ENCODE measurements at regions not wholly inside any gene's neighbourhood (a gene's known extent, or its start where the extent isn't known, plus 50 kb on each side); places are given as distances from the start of the nearest gene placed in this dataset.
"Not testable (repeated sequence)": the region's sequence is repeated elsewhere in the genome, so short reads cannot be mapped to it uniquely, and the experiment has no call there.

DNA sequence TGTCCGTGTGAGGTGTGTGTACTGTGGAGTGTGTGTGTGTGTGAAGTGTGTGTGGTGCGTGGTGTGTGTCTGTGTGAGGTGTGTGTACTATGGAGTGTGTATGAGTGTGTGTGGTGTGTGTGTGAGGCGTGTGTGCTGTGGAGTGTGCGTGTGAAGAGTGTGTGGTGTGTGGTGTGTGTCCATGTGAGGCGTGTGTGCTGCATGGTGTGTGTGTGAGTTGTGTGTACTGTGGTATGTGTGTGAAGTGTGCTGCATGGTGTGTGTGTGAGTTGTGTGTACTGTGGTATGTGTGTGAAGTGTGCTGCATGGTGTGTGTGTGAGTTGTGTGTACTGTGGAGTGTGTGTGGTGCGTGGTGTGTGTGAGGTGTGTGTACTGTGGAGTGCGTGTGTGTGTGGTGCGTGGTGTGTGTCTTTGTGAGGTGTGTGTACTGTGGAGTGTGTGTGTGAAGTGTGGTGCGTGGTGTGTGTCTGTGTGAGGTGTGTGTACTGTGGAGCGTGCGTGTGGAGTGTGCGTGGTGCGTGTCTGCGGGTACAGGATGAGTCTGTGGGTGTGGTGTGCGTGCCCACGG, 82.4 kb upstream of the PRR5 start:
- H3K9ac ChIP-seq (ENCODE audit: low read length); H3K9me3 ChIP-seq (ENCODE audit: control insufficient read depth, low read length); H3K4me1 ChIP-seq (ENCODE audit: control insufficient read depth, insufficient read depth, low read length); H3K4me3 ChIP-seq (ENCODE audit: low read length); H3K36me3 ChIP-seq (ENCODE audit: control insufficient read depth, insufficient read depth, low read length, severe bottlenecking); DNase-seq (ENCODE audit: low read depth): not testable (repeated sequence)
- H3K27me3 ChIP-seq (replicated peaks; ENCODE audit: control insufficient read depth, insufficient read depth, low read length): peaks cover 22% of the 10 kb centered on the region

DNA sequence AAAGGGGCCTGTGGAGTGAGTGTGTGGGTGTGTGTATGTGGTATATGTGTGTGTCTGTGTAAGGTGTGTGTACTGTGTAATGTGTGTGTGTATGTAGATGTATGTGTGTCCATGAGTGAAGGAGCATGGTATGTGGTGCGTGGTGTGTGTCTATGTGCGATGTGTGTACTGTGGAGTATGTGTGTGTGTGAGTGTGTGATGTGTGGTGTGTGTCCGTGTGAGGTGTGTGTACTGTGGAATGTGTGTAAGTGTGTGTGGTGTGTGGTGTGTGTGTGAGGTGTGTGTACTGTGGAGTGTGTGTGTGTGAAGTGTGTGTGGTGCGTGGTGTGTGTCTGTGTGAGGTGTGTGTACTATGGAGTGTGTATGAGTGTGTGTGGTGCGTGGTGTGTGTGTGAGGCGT, 83.1 kb upstream of the PRR5 start:
- H3K4me3 ChIP-seq (ENCODE audit: low read length); H3K9ac ChIP-seq (ENCODE audit: low read length); DNase-seq (ENCODE audit: low read depth); H3K36me3 ChIP-seq (ENCODE audit: control insufficient read depth, insufficient read depth, low read length, severe bottlenecking); H3K4me1 ChIP-seq (ENCODE audit: control insufficient read depth, insufficient read depth, low read length): not testable (repeated sequence)
- H3K27me3 ChIP-seq (replicated peaks; ENCODE audit: control insufficient read depth, insufficient read depth, low read length): peaks cover 22% of the 10 kb centered on the region
- H3K9me3 ChIP-seq (ENCODE audit: control insufficient read depth, low read length): peaks cover 13% of the 10 kb centered on the region

DNA sequence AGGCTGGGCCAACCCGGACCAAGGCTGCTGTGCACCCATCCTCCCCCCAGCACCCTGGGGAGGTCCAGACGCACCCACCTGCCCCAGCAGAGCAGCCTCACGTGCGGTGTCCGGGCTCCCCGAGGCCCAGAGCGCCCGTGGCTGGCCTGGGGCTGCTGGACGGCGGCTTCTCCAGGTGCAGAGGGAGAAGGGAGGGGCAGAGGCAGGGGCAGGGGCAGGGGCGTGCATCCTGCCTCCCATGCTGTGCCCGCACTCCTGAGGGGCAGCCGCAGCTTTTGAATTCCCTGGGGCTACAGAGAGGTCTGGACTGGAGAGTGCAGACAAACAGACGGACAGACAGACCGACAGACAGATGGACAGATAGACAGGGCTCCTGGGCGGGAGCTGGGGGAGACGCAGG, 83.6 kb upstream of the PRR5 start:
- no peak overlapping the region for H3K9ac ChIP-seq (ENCODE audit: low read length)
- peaks cover 22% of the 10 kb centered on the region for H3K27me3 ChIP-seq (replicated peaks; ENCODE audit: control insufficient read depth, insufficient read depth, low read length)
- H3K4me1 ChIP-seq (ENCODE audit: control insufficient read depth, insufficient read depth, low read length): no peaks in the 10 kb centered on the region
- no peaks in the 10 kb centered on the region for H3K36me3 ChIP-seq (ENCODE audit: control insufficient read depth, insufficient read depth, low read length, severe bottlenecking)
- H3K4me3 ChIP-seq (ENCODE audit: low read length): no peak overlapping the region
- no peak for DNase-seq (ENCODE audit: low read depth)
- H3K9me3 ChIP-seq (ENCODE audit: control insufficient read depth, low read length): peaks cover 17% of the 10 kb centered on the region

DNA sequence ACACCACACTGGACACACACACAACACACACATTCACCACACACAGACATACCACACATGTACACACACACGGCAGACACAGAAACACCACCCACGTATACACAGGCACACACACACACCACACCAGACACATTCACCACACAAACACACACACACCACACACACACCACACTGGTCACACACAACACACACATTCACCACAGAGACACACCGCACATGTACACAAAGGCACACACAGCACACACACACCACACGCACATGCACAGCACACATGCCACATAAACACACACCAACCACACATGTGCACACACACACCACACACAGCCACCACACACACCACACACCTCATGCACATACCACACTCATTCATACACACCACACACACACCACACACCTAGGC, 84.2 kb upstream of the PRR5 start:
- Histone ChIP-seq H3K27me3 (replicated peaks; ENCODE audit: control insufficient read depth, insufficient read depth, low read length) (peaks cover 22% of the 10 kb centered on the region), H3K4me3 (ENCODE audit: low read length) (no peak overlapping the region), H3K4me1 (ENCODE audit: control insufficient read depth, insufficient read depth, low read length) (no peaks in the 10 kb centered on the region), H3K36me3 (ENCODE audit: control insufficient read depth, insufficient read depth, low read length, severe bottlenecking) (no peaks in the 10 kb centered on the region), H3K9me3 (ENCODE audit: control insufficient read depth, low read length) (peaks cover 23% of the 10 kb centered on the region), H3K9ac (ENCODE audit: low read length) (no peak overlapping the region)
- no peak for DNase-seq (ENCODE audit: low read depth)

DNA sequence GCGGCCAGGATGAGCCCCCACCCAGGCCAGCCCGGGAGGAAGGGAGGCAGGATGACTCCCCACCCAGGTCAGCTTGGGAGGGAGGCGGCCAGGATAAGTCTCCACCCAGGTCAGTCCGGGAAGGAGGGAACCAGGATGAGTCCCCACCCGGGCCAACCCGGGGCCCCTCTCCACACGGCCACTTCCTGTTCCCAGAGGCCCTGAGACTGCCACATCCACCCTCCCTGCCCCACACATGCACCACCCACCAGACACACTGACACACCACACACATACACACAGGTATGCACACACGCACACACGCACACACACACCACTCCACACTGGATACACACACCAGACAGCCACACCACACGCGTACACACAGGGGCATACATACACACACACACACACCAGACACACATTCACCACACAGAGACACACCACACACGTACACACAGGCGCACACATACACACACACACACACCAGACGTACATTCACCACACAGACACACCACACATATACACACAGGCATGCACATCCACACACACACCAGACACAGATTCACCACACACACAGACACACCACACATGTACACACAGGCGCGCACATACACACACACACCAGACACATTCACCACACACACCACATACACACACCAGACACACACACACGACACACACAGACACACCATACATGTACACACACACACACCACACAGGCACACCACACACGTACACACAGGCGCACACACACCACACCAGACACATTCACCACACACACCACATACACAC, 84.9 kb upstream of the PRR5 start:
- H3K9me3 ChIP-seq (ENCODE audit: control insufficient read depth, low read length): peaks cover 30% of the 10 kb centered on the region
- H3K27me3 ChIP-seq (replicated peaks; ENCODE audit: control insufficient read depth, insufficient read depth, low read length): peaks cover 22% of the 10 kb centered on the region
- H3K4me3 ChIP-seq (ENCODE audit: low read length): no peak overlapping the region
- no peak overlapping the region for H3K9ac ChIP-seq (ENCODE audit: low read length)
- H3K4me1 ChIP-seq (ENCODE audit: control insufficient read depth, insufficient read depth, low read length): no peaks in the 10 kb centered on the region
- no peak for DNase-seq (ENCODE audit: low read depth)
- no peaks in the 10 kb centered on the region for H3K36me3 ChIP-seq (ENCODE audit: control insufficient read depth, insufficient read depth, low read length, severe bottlenecking)

DNA sequence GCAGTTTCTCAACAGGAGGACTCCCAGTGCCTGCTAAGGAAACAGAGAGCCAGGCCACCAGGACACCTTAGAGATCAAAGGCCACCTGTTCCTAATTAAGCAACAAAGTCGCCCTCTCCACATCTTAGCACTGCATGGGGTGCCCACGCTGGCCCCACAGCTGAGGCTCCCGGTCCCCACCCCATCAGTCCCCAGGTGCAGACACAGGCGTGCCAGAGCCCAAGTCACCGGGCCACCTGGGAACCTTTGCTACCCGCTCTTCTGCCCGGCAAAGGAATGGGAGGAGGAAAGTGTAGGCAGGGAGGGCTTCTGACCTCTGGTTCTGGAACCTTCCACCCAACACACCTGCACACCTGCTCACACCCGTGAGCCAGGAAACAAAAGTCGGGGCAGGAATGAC, 85.5 kb upstream of the PRR5 start:
- DNase-seq (ENCODE audit: low read depth): no peak
- Histone ChIP-seq H3K4me3 (ENCODE audit: low read length) (no peak overlapping the region), H3K27me3 (replicated peaks; ENCODE audit: control insufficient read depth, insufficient read depth, low read length) (peaks cover 22% of the 10 kb centered on the region), H3K9me3 (ENCODE audit: control insufficient read depth, low read length) (peaks cover 36% of the 10 kb centered on the region), H3K9ac (ENCODE audit: low read length) (no peak overlapping the region), H3K4me1 (ENCODE audit: control insufficient read depth, insufficient read depth, low read length) (no peaks in the 10 kb centered on the region), H3K36me3 (ENCODE audit: control insufficient read depth, insufficient read depth, low read length, severe bottlenecking) (no peaks in the 10 kb centered on the region)

DNA sequence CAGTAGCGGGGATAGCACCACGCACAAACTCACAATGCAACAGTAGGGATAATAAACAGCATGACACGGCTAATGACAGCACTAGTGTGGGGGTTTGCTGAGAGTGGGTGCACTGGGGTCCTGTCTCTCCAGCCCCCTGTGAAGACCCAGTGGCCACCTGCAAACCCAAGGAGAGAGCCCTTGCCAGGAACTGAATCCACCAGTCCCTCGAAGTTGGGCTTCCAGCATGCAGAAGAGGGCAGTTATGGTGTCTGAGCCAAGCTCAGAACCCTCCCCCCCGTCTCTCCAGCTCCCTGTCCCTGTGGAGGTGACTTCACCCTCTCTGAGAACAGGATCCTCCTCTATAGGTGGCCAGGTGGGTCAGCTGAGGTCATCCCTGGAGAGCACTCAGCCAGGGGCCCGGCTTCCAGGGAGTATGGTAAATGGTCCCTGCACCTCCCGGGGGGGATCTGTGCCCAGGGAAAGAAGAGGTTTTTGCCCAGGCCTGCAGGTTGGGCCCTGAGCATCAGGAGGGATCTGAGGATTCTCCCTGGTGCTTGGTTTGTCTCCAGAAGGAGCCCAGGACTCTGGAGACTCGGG, 86.3 kb upstream of the PRR5 start:
- H3K9me3 ChIP-seq (ENCODE audit: control insufficient read depth, low read length): peaks cover 44% of the 10 kb centered on the region
- H3K36me3 ChIP-seq (ENCODE audit: control insufficient read depth, insufficient read depth, low read length, severe bottlenecking): no peaks in the 10 kb centered on the region
- no peak for DNase-seq (ENCODE audit: low read depth)

DNA sequence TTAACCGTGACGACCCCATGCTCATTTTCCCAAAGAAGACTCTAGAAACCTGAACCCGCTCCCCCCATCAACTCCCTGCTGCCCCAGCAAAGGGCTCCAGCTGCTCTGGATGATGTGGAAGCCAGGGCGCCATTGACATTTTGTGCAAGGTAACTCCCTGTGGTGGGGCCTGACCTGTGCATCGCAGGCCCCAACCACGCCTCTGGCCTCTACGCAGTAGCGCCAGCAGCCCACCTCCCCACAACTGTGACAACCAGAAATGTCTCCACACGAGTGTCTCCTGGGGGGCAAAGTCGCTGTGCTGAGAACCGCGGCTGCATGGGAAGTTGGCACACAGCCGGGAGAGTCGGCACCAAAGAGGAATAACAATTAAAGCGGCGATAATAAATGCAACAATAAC, 86.9 kb upstream of the PRR5 start:
- no peak for DNase-seq (ENCODE audit: low read depth)
- no peaks in the 10 kb centered on the region for H3K36me3 ChIP-seq (ENCODE audit: control insufficient read depth, insufficient read depth, low read length, severe bottlenecking)
- peaks cover 16% of the 10 kb centered on the region for H3K27me3 ChIP-seq (replicated peaks; ENCODE audit: control insufficient read depth, insufficient read depth, low read length)
- no peak overlapping the region for H3K9ac ChIP-seq (ENCODE audit: low read length)
- H3K4me1 ChIP-seq (ENCODE audit: control insufficient read depth, insufficient read depth, low read length): no peaks in the 10 kb centered on the region
- H3K9me3 ChIP-seq (ENCODE audit: control insufficient read depth, low read length): peaks cover 48% of the 10 kb centered on the region
- no peak overlapping the region for H3K4me3 ChIP-seq (ENCODE audit: low read length)

More for the DNA sequence above, 86.3 kb upstream of the PRR5 start:
- Histone ChIP-seq H3K4me1 (ENCODE audit: control insufficient read depth, insufficient read depth, low read length) (no peaks in the 10 kb centered on the region), H3K27me3 (replicated peaks; ENCODE audit: control insufficient read depth, insufficient read depth, low read length) (peaks cover 20% of the 10 kb centered on the region), H3K4me3 (ENCODE audit: low read length) (no peak overlapping the region), H3K9ac (ENCODE audit: low read length) (no peak overlapping the region)

DNA sequence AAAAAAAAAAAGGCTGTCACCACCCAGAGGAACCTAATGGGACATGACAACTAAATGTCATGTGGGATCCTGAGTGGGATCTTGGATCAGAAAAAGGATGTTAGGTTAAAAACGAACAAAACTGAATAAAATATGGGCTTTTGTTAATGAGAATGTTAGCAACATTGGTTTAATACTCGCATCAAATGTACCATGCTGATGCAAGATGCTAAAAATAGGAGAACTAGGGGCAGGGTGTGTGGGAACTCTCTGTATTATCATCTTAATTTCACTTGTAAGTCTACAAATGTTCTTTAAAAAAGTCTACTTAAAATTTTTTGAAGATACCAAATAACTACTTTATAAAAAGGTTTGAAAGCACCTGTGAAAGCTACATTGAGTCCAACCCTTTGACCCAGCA, 88.8 kb upstream of the PRR5 start:
- Histone ChIP-seq H3K36me3 (ENCODE audit: control insufficient read depth, insufficient read depth, low read length, severe bottlenecking) (no peaks in the 10 kb centered on the region), H3K4me1 (ENCODE audit: control insufficient read depth, insufficient read depth, low read length) (no peaks in the 10 kb centered on the region), H3K9me3 (ENCODE audit: control insufficient read depth, low read length) (peaks cover 53% of the 10 kb centered on the region), H3K27me3 (replicated peaks; ENCODE audit: control insufficient read depth, insufficient read depth, low read length) (peaks cover 21% of the 10 kb centered on the region), H3K4me3 (ENCODE audit: low read length) (no peak overlapping the region), H3K9ac (ENCODE audit: low read length) (no peak overlapping the region)
- DNase-seq (ENCODE audit: low read depth): no peak

DNA sequence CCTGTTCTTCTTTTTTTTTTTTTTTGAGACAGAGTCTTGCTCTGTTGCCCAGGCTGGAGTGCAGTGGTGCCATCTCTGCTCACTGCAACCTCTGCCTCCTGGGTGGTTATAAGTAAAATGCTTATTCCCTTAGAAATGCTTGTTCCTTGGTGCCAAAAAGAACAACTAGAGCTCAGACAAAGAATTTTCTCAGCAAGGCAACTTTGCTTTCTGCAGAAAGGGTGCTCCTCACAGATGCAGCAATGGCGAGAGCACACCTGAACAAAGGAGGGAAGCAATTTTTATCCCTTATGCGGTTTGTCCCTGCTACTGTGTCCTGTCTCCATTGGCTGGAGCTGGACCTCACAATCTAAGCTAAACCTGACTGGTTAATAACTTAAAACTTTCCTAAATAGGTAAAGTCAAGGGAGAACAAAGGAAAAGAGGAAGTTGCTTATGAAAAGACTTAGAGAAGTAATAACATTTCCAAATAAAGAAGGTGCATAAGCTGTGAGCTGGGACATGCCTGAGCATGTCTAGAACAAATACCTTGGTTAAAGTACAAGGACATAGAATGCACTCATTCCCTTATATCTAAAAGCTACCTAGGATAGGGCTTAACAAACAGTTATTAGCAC, 90.0 kb upstream of the PRR5 start:
- no peak for DNase-seq (ENCODE audit: low read depth)
- Histone ChIP-seq H3K9ac (ENCODE audit: low read length) (no peak overlapping the region), H3K27me3 (replicated peaks; ENCODE audit: control insufficient read depth, insufficient read depth, low read length) (peaks cover 26% of the 10 kb centered on the region), H3K4me3 (ENCODE audit: low read length) (no peak overlapping the region), H3K36me3 (ENCODE audit: control insufficient read depth, insufficient read depth, low read length, severe bottlenecking) (no peaks in the 10 kb centered on the region), H3K9me3 (ENCODE audit: control insufficient read depth, low read length) (peaks cover 53% of the 10 kb centered on the region), H3K4me1 (ENCODE audit: control insufficient read depth, insufficient read depth, low read length) (no peaks in the 10 kb centered on the region)

DNA sequence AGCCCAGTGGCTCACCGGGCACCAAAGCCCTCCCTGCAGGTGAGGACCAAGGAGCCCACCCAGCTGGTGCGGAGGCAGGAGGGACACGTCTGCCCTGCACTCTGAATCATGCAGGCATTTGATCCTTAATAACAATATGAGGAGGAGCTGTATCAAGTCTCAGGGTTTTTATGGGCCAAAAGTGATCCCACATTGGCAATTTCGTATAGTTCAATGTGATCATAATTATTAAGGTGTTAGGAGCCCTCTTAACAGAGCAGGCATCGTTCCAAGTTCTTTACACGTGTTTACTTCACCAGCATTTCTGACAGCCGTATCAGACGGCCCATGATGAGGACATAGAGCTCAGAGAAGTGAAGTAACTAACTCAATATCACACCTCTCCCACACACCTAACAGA, 91.9 kb upstream of the PRR5 start:
- Histone ChIP-seq H3K9ac (ENCODE audit: low read length) (no peak overlapping the region), H3K27me3 (replicated peaks; ENCODE audit: control insufficient read depth, insufficient read depth, low read length) (peaks cover 44% of the 10 kb centered on the region), H3K36me3 (ENCODE audit: control insufficient read depth, insufficient read depth, low read length, severe bottlenecking) (no peaks in the 10 kb centered on the region)

More for the DNA sequence above, 91.9 kb upstream of the PRR5 start:
- DNase-seq (ENCODE audit: low read depth): no peak
- H3K4me3 ChIP-seq (ENCODE audit: low read length): no peak overlapping the region
- H3K9me3 ChIP-seq (ENCODE audit: control insufficient read depth, low read length): peaks cover 51% of the 10 kb centered on the region
- no peaks in the 10 kb centered on the region for H3K4me1 ChIP-seq (ENCODE audit: control insufficient read depth, insufficient read depth, low read length)
